Astrocyte of the cerebellum (primary cell): ENCODE measurements at regions not wholly inside any gene's neighbourhood (a gene's known extent, or its start where the extent isn't known, plus 50 kb on each side); places are given as distances from the start of the nearest gene placed in this dataset.

ENCODE experiments used
- DNase-seq: peaks from one replicate; pipeline ENCODE4 v3.0.0-alpha.2; 2011; ENCODE audit warnings: low read depth
- H3K4me3 ChIP-seq: 2 replicates; pipeline ENCODE4 v1.5.1; 2011; ENCODE audit warnings: mild to moderate bottlenecking, low read depth, low read length, moderate library complexity
- in situ Hi-C: cut with HindIII; loops from 2 replicates; pipeline ENCODE4 v1.10.0; 2017; ENCODE audit warnings: low sequenced_read_pairs
- TF ChIP-seq, protein P1 (sequence below): IDR thresholded peaks from 2 replicates; pipeline ENCODE4 v1.5.1; 2012; ENCODE audit warnings: low read length, low read depth, moderate library complexity, mild to moderate bottlenecking; ENCODE audit errors: missing control alignments

DNA sequence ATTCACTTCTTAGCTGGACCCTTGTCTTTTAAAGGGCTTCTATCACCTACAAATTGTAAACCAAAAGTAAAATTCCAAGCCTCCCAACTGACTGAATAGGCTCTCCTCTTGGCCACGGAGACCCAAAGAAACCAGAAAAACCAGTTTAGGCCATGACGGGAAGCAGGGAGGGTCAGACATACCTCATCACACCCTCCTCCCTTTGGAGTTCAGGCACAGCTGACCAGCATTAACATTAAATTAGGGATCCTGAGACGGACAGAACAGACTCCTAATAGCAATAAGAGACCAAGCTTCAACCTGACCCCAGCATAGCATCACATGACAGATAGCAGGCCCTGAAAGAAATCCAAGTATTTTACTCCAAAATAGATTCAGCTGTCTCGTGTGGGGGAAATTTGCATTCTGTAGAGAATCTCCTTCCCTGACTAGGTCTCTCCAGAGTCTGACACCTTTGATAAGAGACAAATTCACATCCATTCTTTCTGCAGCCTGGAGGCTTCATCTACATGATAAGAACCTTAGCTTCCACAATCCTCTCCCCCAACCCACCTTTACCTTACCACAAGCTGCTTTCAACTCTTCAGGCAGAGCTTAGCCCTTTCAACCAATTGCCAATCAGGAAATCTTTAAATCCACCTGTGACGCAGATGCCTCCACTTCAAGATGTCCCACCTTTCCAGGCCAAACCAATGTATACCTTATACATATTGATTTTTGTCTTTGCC, 177.1 kb upstream of the RAB4A start:
- TF ChIP-seq, protein P1, sequence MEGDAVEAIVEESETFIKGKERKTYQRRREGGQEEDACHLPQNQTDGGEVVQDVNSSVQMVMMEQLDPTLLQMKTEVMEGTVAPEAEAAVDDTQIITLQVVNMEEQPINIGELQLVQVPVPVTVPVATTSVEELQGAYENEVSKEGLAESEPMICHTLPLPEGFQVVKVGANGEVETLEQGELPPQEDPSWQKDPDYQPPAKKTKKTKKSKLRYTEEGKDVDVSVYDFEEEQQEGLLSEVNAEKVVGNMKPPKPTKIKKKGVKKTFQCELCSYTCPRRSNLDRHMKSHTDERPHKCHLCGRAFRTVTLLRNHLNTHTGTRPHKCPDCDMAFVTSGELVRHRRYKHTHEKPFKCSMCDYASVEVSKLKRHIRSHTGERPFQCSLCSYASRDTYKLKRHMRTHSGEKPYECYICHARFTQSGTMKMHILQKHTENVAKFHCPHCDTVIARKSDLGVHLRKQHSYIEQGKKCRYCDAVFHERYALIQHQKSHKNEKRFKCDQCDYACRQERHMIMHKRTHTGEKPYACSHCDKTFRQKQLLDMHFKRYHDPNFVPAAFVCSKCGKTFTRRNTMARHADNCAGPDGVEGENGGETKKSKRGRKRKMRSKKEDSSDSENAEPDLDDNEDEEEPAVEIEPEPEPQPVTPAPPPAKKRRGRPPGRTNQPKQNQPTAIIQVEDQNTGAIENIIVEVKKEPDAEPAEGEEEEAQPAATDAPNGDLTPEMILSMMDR: no peak
- no peak for DNase-seq
- in situ Hi-C loops: no loop called here
- no peak overlapping the region for H3K4me3 ChIP-seq

DNA sequence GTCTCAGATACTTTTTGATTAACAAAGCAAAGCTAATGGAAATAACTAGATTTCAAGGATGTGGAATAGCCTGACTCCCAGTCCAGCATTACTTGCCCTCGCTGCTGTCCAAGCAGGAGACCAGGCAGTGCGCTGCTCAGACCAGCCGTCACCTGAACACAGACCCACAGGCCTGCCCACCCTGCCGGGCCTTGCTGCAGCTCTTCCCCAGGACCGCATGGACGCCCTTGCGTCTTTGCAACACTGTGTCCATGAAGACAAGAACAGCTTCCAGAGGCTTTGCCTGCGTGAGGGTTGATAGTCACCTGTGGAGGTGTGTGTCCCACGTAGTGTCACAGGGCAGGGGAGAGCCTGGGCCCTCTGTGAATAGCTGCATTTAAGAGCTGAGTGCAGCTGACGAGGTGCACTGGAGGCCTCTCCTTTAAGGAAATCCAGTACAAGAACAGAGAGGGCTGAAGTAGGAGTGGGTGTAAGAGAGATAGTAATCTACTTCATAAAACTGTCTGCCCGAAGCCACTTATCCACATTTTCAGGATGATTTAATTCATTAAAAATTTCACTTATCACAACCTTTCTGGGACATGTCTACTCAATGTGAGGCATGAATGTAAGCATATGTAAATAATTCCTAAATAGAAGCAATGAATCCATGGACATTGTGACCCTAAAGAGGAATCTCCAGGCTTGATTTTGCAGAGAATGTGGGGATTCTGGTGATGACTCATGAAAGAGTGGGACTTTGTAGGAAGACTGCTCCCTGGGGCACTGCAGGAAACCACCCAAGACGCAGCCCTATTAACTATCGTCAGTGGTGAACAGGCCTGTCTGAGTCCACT, 176.2 kb upstream of the RAB4A start:
- H3K4me3 ChIP-seq: no peak overlapping the region
- TF ChIP-seq, protein P1: no peak
- in situ Hi-C loops: no loop called here
- no peak for DNase-seq

DNA sequence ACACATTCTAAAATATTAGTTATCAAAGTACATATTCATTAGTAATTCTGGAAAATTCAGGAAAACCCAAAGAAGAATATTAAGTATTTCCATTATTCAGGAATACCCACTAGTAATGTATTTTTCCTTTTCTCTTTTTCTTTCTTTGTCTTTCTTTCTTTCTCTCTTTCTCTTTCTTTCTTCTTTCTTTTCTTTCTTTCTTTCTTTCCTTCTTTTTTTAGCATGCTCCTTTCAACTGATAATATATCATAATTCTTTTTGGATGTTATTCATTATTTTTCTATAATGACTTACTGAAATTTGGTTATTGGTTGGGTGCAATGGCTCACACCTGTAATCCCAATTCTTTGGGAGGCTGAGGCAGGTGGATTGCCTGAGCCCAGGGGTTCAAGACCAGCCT, 175.6 kb upstream of the RAB4A start:
- H3K4me3 ChIP-seq: no peak overlapping the region
- TF ChIP-seq, protein P1: no peak
- in situ Hi-C loops: no loop called here
- no peak for DNase-seq

DNA sequence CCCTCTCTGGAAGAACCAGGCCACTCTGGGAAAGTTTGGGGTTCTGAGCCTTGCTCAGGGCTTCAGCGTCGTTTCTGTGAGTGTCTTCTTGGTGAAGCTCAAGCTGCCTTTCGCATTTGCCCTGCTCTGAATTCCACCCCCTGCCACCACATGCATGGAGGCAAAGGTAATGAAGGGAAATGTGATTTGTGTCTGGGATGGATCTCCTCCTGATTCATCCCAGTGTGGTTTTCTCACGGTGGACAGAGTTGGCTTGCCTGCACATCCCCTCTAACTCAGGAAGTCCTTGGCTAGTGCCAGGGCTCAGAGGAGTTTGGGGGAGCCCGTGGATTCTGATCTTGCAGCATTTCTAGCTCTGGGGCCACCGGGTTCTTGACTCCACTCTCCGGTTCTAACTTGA, 173.6 kb upstream of the RAB4A start:
- in situ Hi-C loops: no loop called here
- DNase-seq: no peak
- no peak overlapping the region for H3K4me3 ChIP-seq
- TF ChIP-seq, protein P1: no peak

DNA sequence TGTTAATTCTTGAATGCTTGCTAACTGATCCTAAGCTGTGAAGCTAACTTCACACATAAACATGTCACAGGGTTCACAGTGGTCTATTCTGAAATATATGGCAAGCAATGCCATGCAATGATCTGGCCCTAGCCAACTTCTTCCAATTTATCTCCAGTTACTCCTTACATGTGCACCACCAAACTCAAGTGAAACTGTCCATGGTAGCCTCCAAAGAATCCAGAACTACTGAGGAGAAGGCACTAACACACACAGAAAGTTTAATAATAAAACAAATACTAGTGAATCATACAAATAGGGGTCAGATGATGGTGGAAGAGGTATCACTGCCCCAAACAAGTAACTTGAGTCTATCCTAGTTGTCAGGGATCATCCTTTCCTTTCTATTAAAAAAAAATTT, 172.6 kb upstream of the RAB4A start:
- TF ChIP-seq, protein P1: no peak
- no peak for DNase-seq
- no peak overlapping the region for H3K4me3 ChIP-seq
- in situ Hi-C loops: no loop called here

DNA sequence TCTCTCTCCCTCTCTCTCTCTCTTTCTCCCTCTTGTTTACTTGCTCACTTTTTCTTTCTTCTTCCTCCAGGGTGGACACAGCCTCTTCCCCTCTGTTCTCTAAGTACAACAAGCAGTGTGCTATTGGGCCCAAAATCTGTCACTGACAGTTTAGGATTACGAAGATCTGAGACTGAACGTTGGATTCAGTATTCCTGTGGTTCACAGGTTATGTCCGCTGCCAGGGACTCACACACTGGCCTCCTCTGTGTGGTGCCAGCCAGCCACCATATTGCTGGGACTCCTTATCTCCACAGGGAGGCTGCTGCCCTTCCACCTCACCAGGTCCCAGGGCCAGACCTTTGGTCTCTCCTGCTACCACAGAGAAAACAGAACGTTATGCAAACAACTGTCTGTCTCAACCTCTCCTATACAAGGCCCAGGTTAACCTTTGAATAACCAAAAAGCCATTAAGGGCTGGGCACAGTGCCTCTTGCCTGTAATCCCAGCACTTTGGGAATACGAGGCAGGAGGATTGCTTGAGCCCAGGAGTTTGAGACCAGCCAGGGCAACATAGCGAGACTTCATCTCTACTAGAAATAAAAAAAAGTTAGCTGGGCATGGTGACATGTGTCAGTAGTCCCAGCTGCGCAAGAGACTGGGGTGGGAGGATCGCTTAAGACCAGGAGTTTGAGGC, 171.9 kb upstream of the RAB4A start:
- no peak for DNase-seq
- TF ChIP-seq, protein P1: no peak
- no peak overlapping the region for H3K4me3 ChIP-seq
- in situ Hi-C loops: no loop called here
